Lung (tissue), 11 donors: ENCODE measurements at regions not wholly inside any gene's neighbourhood (a gene's known extent, or its start where the extent isn't known, plus 50 kb on each side); places are given as distances from the start of the nearest gene placed in this dataset.

ENCODE experiments used
- ATAC-seq: fragments of 200-7000 bp; cut with Tn5 transposase; one replicate; pipeline ENCODE4 v1.9.1; 2020; ENCODE audit warnings: moderate number of reproducible peaks; ENCODE audit not compliant: insufficient read depth, low FRiP score
- DNase-seq, 3 donors: peaks; one replicate each; pipeline ENCODE4 v3.0.0-alpha.2; 2013 to 2017
- H3K27ac ChIP-seq, 2 donors: one replicate each; pipeline ENCODE4 v1.5.1; 2013; ENCODE audit warnings: mild to moderate bottlenecking in 2 of 2, moderate library complexity in 2 of 2, control low read depth in 1 of 2, inconsistent platforms in 1 of 2, low read depth in 1 of 2, low read length in 1 of 2
- H3K27me3 ChIP-seq, 3 donors: one replicate each; pipeline ENCODE4 v1.5.1; 2013; ENCODE audit warnings: low read length in 2 of 3; ENCODE audit not compliant: control insufficient read depth in 3 of 3, insufficient read depth in 3 of 3
- H3K36me3 ChIP-seq, 4 donors: one replicate each; pipeline ENCODE4 v1.5.1; 2013; ENCODE audit warnings: low read length in 4 of 4, mild to moderate bottlenecking in 1 of 4, moderate library complexity in 1 of 4; ENCODE audit not compliant: control insufficient read depth in 4 of 4, insufficient read depth in 4 of 4
- H3K4me1 ChIP-seq, 5 donors: one replicate each; pipeline ENCODE4 v1.5.1; 2013; ENCODE audit warnings: low read length in 5 of 5, mild to moderate bottlenecking in 2 of 5, moderate library complexity in 1 of 5; ENCODE audit not compliant: control insufficient read depth in 5 of 5, insufficient read depth in 5 of 5
- H3K4me3 ChIP-seq: one replicate; pipeline ENCODE4 v1.5.1; 2013; ENCODE audit warnings: mild to moderate bottlenecking, control low read depth, moderate library complexity
- H3K9ac ChIP-seq, 2 donors: one replicate each; pipeline ENCODE4 v1.5.1; 2013; ENCODE audit warnings: low read length in 2 of 2, control low read depth in 1 of 2; ENCODE audit not compliant: insufficient read depth in 1 of 2
- H3K9me3 ChIP-seq, 4 donors: one replicate each; pipeline ENCODE4 v1.5.1; 2013; ENCODE audit warnings: low read length in 3 of 4, mild to moderate bottlenecking in 1 of 4, moderate library complexity in 1 of 4; ENCODE audit not compliant: control insufficient read depth in 4 of 4, insufficient read depth in 3 of 4
- WGBS, 2 donors: extraction: QIAGEN DNeasy Blood & Tissue Kit; methylation state at CpG; one replicate each; pipeline ENCODE4 v1.1.7; 2013; 5-methylcytosine and 5-hydroxymethylcytosine counted together
- TF ChIP-seq, protein P1 (sequence below): IDR thresholded peaks from 2 replicates; pipeline ENCODE4 v1.5.1; 2012; ENCODE audit warnings: mild to moderate bottlenecking; ENCODE audit errors: control extremely low read depth, extremely low read depth
- donor health status: control.
- donor health status: control.
- donor health status: Bipolar disorder and iron deficiency.
- donor health status: healthy.
- donor health status: DM: yes; HTN: yes; CAD: no.

DNA sequence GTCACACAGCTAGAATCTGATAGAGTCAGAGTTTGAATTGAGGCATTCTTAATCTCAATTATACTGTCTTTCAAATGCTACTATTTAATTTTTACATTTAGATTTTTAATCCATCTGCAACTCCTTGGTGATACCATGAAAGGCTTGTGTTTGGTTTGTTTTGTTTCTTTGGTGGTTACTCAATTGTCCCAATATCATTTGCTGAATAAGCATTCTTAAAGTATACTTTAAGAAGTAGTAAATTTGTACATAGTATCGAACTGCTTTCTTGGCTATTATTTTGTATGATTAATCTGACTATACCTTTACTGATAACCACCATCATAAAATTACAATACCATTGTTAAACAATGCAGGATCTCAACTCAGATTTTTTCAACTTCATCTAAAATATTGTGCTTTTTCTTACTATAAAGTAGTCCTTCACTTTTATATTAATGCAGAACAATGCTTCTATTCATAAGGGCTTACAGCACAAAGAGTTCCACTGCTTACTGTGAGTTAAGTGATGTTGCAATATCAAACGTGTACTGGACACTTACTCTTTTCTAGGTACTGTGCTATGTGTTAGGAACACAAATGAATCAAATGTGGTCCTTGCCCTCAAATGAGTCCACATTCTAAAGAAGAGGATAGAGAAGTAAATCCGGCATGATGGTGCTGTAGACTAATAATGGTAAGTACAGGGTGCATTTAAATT lies 111.2 kb upstream of the GRIA3 start:
- H3K4me3 ChIP-seq, result no peak overlapping the region
- H3K27ac ChIP-seq, result no peak overlapping the region
- no peak overlapping the region for H3K9ac ChIP-seq
- ATAC-seq (no peak), DNase-seq (no peak)
- H3K4me1 ChIP-seq, result no peaks in the 10 kb centered on the region
- H3K36me3 ChIP-seq, result no peaks in the 10 kb centered on the region
- WGBS, 2 donors, result 64 to 84% methylated on average over 3 of the region's 3 CpGs
- TF ChIP-seq, protein P1, sequence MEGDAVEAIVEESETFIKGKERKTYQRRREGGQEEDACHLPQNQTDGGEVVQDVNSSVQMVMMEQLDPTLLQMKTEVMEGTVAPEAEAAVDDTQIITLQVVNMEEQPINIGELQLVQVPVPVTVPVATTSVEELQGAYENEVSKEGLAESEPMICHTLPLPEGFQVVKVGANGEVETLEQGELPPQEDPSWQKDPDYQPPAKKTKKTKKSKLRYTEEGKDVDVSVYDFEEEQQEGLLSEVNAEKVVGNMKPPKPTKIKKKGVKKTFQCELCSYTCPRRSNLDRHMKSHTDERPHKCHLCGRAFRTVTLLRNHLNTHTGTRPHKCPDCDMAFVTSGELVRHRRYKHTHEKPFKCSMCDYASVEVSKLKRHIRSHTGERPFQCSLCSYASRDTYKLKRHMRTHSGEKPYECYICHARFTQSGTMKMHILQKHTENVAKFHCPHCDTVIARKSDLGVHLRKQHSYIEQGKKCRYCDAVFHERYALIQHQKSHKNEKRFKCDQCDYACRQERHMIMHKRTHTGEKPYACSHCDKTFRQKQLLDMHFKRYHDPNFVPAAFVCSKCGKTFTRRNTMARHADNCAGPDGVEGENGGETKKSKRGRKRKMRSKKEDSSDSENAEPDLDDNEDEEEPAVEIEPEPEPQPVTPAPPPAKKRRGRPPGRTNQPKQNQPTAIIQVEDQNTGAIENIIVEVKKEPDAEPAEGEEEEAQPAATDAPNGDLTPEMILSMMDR, result no peak
- no peaks in the 10 kb centered on the region for H3K27me3 ChIP-seq
- no peaks in the 10 kb centered on the region for H3K9me3 ChIP-seq

DNA sequence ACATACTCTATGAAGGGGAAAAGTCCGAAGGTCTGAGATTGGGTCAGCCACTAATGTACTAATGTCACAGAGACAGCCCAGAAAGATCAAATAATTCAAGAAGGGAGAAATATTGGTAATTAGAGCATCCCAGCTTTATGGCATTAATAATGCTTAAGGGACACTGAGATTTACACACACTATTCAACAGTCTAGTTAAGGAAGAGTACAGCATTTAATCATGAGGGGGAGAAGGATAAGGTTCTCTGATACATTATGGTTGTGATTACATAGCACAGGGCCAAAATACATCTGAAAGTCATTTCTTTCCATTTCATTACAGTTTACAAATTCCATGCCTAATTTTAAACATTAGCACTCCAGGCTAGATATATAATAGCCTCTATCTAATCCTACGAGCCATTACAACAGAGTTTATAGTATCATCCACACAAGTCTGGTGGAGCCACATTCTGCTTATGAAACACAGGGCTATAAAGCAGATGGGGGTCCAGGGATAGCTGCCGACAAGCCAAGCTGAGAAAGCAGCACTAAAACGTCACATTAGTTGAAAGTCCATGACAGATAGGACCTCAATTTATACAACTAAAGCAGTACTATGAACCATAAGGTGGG lies 108.0 kb upstream of the GRIA3 start:
- H3K4me3 ChIP-seq, result no peak overlapping the region
- DNase-seq (no peak), ATAC-seq (no peak)
- no peaks in the 10 kb centered on the region for H3K4me1 ChIP-seq
- no peaks in the 10 kb centered on the region for H3K36me3 ChIP-seq
- no peak overlapping the region for H3K27ac ChIP-seq
- TF ChIP-seq, protein P1, result no peak
- H3K9me3 ChIP-seq, result no peaks in the 10 kb centered on the region
- 52 to 69% methylated on average over 4 of the region's 4 CpGs for WGBS, 2 donors
- no peaks in the 10 kb centered on the region for H3K27me3 ChIP-seq
- H3K9ac ChIP-seq, result no peak overlapping the region

DNA sequence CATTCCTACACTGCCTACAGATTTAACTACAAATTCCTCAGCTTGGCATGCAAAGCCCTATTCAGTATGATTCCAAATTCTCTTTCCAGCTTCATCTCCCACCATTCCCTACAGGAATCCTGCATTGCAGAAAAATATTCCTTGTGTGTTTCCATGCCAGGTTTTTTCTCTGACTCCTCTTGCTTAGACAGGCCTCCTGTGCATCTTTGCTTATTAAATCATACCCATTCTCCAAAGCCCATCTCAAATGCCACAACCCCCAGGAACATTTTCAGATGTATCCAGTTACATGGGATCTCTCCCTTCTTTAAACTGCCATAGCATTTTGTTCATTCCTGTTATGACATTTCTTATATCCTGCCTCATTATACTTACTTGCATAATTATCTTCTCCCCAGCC lies 106.4 kb upstream of the GRIA3 start:
- H3K27ac ChIP-seq, result no peak overlapping the region
- no peaks in the 10 kb centered on the region for H3K27me3 ChIP-seq
- no peak for ATAC-seq
- H3K4me3 ChIP-seq, result no peak overlapping the region
- H3K9me3 ChIP-seq, result no peaks in the 10 kb centered on the region
- no peak for DNase-seq
- no peaks in the 10 kb centered on the region for H3K4me1 ChIP-seq
- no peaks in the 10 kb centered on the region for H3K36me3 ChIP-seq
- TF ChIP-seq, protein P1, result no peak
- H3K9ac ChIP-seq, result no peak overlapping the region
